ENCODE measurements at regions not wholly inside any gene's neighbourhood (a gene's known extent, or its start where the extent isn't known, plus 50 kb on each side); places are given as distances from the start of the nearest gene placed in this dataset.

DNA sequence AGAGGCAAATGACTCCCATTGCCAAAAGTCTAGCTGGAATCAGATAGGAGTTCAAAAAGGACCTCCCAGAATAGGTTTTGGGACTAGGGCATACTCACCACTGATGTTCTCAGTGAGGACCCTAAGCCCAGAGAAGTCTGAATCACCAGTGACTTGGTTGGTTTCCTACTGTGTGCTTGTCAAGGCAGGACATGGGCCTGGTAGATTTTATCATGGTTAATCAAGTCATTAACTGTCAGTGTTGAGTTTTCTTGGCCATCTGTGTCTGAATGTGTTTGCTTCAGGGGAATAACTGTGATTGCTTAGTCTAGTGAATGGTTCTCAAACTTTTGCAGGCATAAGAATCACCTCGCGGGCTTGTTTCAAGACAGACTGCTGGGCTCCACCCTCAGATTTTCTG, 99.0 kb upstream of the GDNF start:
- no peaks in the 10 kb centered on the region for H3K27me3 ChIP-seq
- H3K4me1 ChIP-seq (replicated peaks in 1 of 2), result no peaks in the 10 kb centered on the region
- TF ChIP-seq POLR2A (IDR thresholded peaks at IDR 0.05), result no peak
- TF ChIP-seq, protein P1, sequence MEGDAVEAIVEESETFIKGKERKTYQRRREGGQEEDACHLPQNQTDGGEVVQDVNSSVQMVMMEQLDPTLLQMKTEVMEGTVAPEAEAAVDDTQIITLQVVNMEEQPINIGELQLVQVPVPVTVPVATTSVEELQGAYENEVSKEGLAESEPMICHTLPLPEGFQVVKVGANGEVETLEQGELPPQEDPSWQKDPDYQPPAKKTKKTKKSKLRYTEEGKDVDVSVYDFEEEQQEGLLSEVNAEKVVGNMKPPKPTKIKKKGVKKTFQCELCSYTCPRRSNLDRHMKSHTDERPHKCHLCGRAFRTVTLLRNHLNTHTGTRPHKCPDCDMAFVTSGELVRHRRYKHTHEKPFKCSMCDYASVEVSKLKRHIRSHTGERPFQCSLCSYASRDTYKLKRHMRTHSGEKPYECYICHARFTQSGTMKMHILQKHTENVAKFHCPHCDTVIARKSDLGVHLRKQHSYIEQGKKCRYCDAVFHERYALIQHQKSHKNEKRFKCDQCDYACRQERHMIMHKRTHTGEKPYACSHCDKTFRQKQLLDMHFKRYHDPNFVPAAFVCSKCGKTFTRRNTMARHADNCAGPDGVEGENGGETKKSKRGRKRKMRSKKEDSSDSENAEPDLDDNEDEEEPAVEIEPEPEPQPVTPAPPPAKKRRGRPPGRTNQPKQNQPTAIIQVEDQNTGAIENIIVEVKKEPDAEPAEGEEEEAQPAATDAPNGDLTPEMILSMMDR (IDR thresholded peaks at IDR 0.05), result no peak
- H3K9me3 ChIP-seq (replicated peaks in 1 of 3), result no peaks in the 10 kb centered on the region
- 83 to 98% (median 91%) methylated on average over 2 of the region's 2 CpGs for WGBS, 4 donors
- H3K36me3 ChIP-seq (replicated peaks in 1 of 2), result no peaks in the 10 kb centered on the region
- H3K27ac ChIP-seq, result no peak overlapping the region
- intact Hi-C loops (cut with DNase I), result no loop called here
- no peak overlapping the region for H3K4me3 ChIP-seq
- DNase-seq, result no peak

DNA sequence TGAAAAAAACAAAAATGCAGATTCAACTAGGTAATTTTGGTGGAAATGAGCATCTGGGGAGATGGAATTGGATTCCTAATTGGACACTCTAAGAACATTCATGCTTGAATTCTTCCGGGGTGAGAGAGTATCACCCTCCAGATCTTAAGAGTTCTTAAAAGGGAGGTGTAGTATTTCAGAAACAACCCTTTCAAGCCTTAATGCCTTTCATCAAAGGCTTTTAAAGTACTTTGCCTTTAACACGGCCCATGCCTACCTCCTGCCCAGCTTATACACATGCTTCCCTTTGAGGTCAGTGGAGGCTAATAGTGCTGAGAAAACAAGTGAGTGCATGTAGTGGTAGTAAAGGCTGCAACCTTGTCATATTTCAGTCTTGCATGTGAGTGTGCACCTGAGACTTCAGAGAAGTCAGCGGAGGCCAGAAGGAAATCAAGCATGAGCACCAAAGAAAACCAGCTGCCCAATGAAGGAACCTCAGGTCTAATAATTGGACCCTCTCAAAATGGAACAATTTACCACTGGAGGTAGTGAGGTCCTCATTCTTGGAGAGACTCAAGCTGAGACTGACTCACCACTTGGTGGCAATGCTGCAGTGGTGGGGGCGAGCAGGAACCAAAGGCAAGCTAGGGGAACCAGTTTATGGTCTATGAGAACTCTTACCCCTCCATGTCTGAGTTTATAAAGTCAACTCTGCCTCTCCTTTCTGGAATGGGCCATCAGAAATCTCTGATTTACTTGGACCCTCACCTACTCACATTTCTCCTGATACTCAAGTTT, 98.4 kb upstream of the GDNF start:
- intact Hi-C loops (cut with DNase I), result no loop called here
- H3K9me3 ChIP-seq (replicated peaks in 1 of 3), result no peaks in the 10 kb centered on the region
- no peaks in the 10 kb centered on the region for H3K4me1 ChIP-seq (replicated peaks in 1 of 2)
- H3K36me3 ChIP-seq (replicated peaks in 1 of 2), result no peaks in the 10 kb centered on the region
- no peak overlapping the region for H3K4me3 ChIP-seq
- TF ChIP-seq, protein P1 (IDR thresholded peaks at IDR 0.05), result no peak
- no peak for TF ChIP-seq POLR2A (IDR thresholded peaks at IDR 0.05)
- 48 to 57% (median 53%) methylated on average over 4 of the region's 4 CpGs for WGBS, 4 donors
- no peaks in the 10 kb centered on the region for H3K27me3 ChIP-seq
- no peak for DNase-seq
- H3K27ac ChIP-seq, result no peak overlapping the region

DNA sequence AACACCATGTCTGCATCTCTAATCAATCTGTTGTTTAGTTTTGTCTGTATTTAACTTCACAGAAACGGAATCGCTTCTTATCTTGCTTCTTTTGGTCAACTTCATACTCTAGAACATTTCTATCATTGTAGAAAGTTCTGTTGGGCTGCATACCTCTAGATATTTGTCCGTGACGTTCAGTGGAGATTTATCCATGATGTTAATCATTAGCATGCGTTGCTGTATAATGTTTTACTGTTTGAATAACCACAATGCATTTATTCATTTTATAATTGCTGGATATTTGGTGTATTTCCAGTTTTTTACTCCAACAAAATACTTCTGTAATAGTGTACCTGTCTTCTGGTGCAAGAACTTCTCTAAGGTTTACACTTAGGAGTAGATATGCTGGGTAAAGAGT, 96.2 kb upstream of the GDNF start:
- Histone ChIP-seq H3K27me3 (no peaks in the 10 kb centered on the region), H3K4me1 (replicated peaks in 1 of 2) (no peaks in the 10 kb centered on the region), H3K27ac (no peak overlapping the region), H3K4me3 (no peak overlapping the region), H3K36me3 (replicated peaks in 1 of 2) (no peaks in the 10 kb centered on the region), H3K9me3 (replicated peaks in 1 of 3) (no peaks in the 10 kb centered on the region)
- intact Hi-C loops (cut with DNase I), result no loop called here
- no peak for DNase-seq
- TF ChIP-seq POLR2A (IDR thresholded peaks at IDR 0.05), result no peak
- TF ChIP-seq, protein P1 (IDR thresholded peaks at IDR 0.05), result no peak
- WGBS, 4 donors, result 78 to 88% (median 86%) methylated on average over 5 of the region's 5 CpGs

DNA sequence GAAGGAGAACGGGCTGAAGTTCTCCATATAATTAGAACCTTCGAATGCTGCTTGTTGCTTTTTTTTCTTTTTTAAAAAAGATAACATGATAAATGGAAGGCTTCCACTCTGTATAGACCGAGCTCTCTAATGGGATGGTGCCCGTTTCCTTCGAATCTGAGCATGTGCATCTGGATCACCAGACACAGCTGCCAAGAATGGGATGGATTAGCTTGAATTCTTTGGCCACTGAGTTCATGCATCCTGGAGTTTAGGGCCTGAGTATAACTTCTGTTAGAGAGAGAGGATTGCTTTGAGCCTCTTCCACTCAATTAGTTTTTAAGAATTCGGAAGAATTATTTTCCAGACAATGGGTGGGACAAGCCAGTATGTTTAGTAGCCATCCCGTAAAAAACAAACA, 93.7 kb upstream of the GDNF start:
- no peaks in the 10 kb centered on the region for H3K4me1 ChIP-seq (replicated peaks in 1 of 2)
- 63 to 75% (median 70%) methylated on average over 7 of the region's 7 CpGs for WGBS, 4 donors
- intact Hi-C loops (cut with DNase I), result no loop called here
- H3K27ac ChIP-seq, result no peak overlapping the region
- TF ChIP-seq POLR2A (IDR thresholded peaks at IDR 0.05), result no peak
- TF ChIP-seq, protein P1 (IDR thresholded peaks at IDR 0.05), result no peak
- H3K4me3 ChIP-seq, result no peak overlapping the region
- no peak for DNase-seq
- H3K27me3 ChIP-seq, result no peaks in the 10 kb centered on the region
- no peaks in the 10 kb centered on the region for H3K36me3 ChIP-seq (replicated peaks in 1 of 2)
- H3K9me3 ChIP-seq (replicated peaks in 1 of 3), result no peaks in the 10 kb centered on the region

Data from adrenal gland (tissue), 9 donors.